Osteoblast (primary cell): ENCODE measurements at regions not wholly inside any gene's neighbourhood (a gene's known extent, or its start where the extent isn't known, plus 50 kb on each side); places are given as distances from the start of the nearest gene placed in this dataset.

Source experiments
- DNase-seq: peaks from one replicate; pipeline ENCODE4 v3.0.0; 2011; ENCODE audit warnings: low spot score, mixed read lengths; ENCODE audit not compliant: insufficient read length; ENCODE audit errors: missing footprints
- H2AFZ ChIP-seq: 2 replicates; pipeline ENCODE4 v1.6.0; 2011; ENCODE audit warnings: mild to moderate bottlenecking, low read length
- H3K27ac ChIP-seq: 2 replicates; pipeline ENCODE4 v1.5.1; 2011; ENCODE audit warnings: mild to moderate bottlenecking, low read depth, low read length, moderate library complexity
- H3K27me3 ChIP-seq: 2 replicates; pipeline ENCODE4 v1.6.0; 2012; ENCODE audit warnings: mild to moderate bottlenecking, control low read depth, inconsistent platforms, low read length, moderate library complexity; ENCODE audit not compliant: insufficient read depth
- H3K36me3 ChIP-seq: 2 replicates; pipeline ENCODE4 v1.5.1; 2011; ENCODE audit warnings: mild to moderate bottlenecking, low read length, control low read depth, moderate library complexity; ENCODE audit not compliant: insufficient read depth
- H3K4me1 ChIP-seq: 2 replicates; pipeline ENCODE4 v1.5.1; 2011; ENCODE audit warnings: mild to moderate bottlenecking, low read length, control low read depth, moderate library complexity; ENCODE audit not compliant: insufficient read depth
- H3K4me2 ChIP-seq: 2 replicates; pipeline ENCODE4 v1.6.0; 2011; ENCODE audit warnings: mild to moderate bottlenecking, low read length; ENCODE audit not compliant: insufficient read depth
- H3K4me3 ChIP-seq: fragments of 200-600 bp; sonication (generic); 3 replicates; pipeline ENCODE4 v1.5.1; 2012; ENCODE audit warnings: mild to moderate bottlenecking, low read length, inconsistent platforms; ENCODE audit not compliant: insufficient read depth
- H3K79me2 ChIP-seq: 2 replicates; pipeline ENCODE4 v1.6.0; 2012; ENCODE audit warnings: mild to moderate bottlenecking, low read length, control low read depth, inconsistent platforms; ENCODE audit not compliant: insufficient read depth
- H3K9me3 ChIP-seq: 2 replicates; pipeline ENCODE4 v1.5.1; 2011; ENCODE audit warnings: low read depth, low read length, control low read depth
- H4K20me1 ChIP-seq: 2 replicates; pipeline ENCODE4 v1.6.0; 2012; ENCODE audit warnings: mild to moderate bottlenecking, low read length, control low read depth; ENCODE audit not compliant: insufficient read depth
- CTCF ChIP-seq: IDR thresholded peaks from 2 replicates; pipeline ENCODE4 v1.5.1; 2011; ENCODE audit warnings: mild to moderate bottlenecking, low read depth, low read length, moderate library complexity; ENCODE audit errors: extremely low read depth

- no peak overlapping the region for H2AFZ ChIP-seq
- no peaks in the 10 kb centered on the region for H3K4me1 ChIP-seq
- no peak overlapping the region for H3K4me2 ChIP-seq
- no peak for TF ChIP-seq CTCF
- H3K4me3 ChIP-seq: no peak overlapping the region
- no peaks in the 10 kb centered on the region for H4K20me1 ChIP-seq
- H3K79me2 ChIP-seq: no peaks in the 10 kb centered on the region
- H3K36me3 ChIP-seq: no peaks in the 10 kb centered on the region
- H3K9me3 ChIP-seq: no peaks in the 10 kb centered on the region
- no peak for DNase-seq
- no peaks in the 10 kb centered on the region for H3K27me3 ChIP-seq
- H3K27ac ChIP-seq: no peak overlapping the region
Measured at GRCh38 chr9:7980691-7981289, 181.2 kb upstream of the DMAC1 start.

- no peak for DNase-seq
- no peak overlapping the region for H3K27ac ChIP-seq
- no peak overlapping the region for H2AFZ ChIP-seq
- no peaks in the 10 kb centered on the region for H3K4me1 ChIP-seq
- H3K4me3 ChIP-seq: no peak overlapping the region
- H3K36me3 ChIP-seq: no peaks in the 10 kb centered on the region
- no peaks in the 10 kb centered on the region for H4K20me1 ChIP-seq
- no peaks in the 10 kb centered on the region for H3K79me2 ChIP-seq
- H3K9me3 ChIP-seq: no peaks in the 10 kb centered on the region
- H3K4me2 ChIP-seq: no peak overlapping the region
- no peaks in the 10 kb centered on the region for H3K27me3 ChIP-seq
- no peak for TF ChIP-seq CTCF
Measured at GRCh38 chr9:7980041-7980440, 180.5 kb upstream of the DMAC1 start.

GRCh38 chr9:7979611-7980010 is 180.0 kb upstream of the DMAC1 start:
- H2AFZ ChIP-seq: no peak overlapping the region
- no peaks in the 10 kb centered on the region for H3K9me3 ChIP-seq
- H3K4me2 ChIP-seq: no peak overlapping the region
- no peaks in the 10 kb centered on the region for H3K79me2 ChIP-seq
- H3K36me3 ChIP-seq: no peaks in the 10 kb centered on the region
- TF ChIP-seq CTCF: no peak
- no peaks in the 10 kb centered on the region for H3K27me3 ChIP-seq
- no peaks in the 10 kb centered on the region for H3K4me1 ChIP-seq
- H4K20me1 ChIP-seq: no peaks in the 10 kb centered on the region
- no peak for DNase-seq
- H3K4me3 ChIP-seq: no peak overlapping the region
- H3K27ac ChIP-seq: no peak overlapping the region

- Histone ChIP-seq H3K36me3 (no peaks in the 10 kb centered on the region), H3K4me1 (no peaks in the 10 kb centered on the region), H3K27me3 (no peaks in the 10 kb centered on the region), H3K4me2 (no peak overlapping the region), H3K27ac (no peak overlapping the region), H3K9me3 (no peaks in the 10 kb centered on the region), H3K79me2 (no peaks in the 10 kb centered on the region), H3K4me3 (no peak overlapping the region), H4K20me1 (no peaks in the 10 kb centered on the region), H2AFZ (no peak overlapping the region)
- TF ChIP-seq CTCF: no peak
- no peak for DNase-seq
Measured at GRCh38 chr9:7977586-7977985, 178.0 kb upstream of the DMAC1 start.
